ENCODE measurements at regions not wholly inside any gene's neighbourhood (a gene's known extent, or its start where the extent isn't known, plus 50 kb on each side); places are given as distances from the start of the nearest gene placed in this dataset.
A peak's percentile ranks its signal among the peaks of the same experiment; 100 is the strongest.

GRCh38 chr3:42037318-42037945 lies 53.7 kb upstream of the TRAK1 start:
- no peak for DNase-seq

- peak; percentile 74 to 87 (median 80) for DNase-seq
These were observed 54.7 kb upstream of the TRAK1 start for GRCh38 chr3:42036483-42036823.

GRCh38 chr3:42035816-42036482 lies 55.2 kb upstream of the TRAK1 start:
- DNase-seq: peak in 3 of 4 experiments; percentile 29 to 49 (median 42)

GRCh38 chr3:42035007-42035406 lies 56.1 kb upstream of the TRAK1 start:
- no peak for DNase-seq

GRCh38 chr3:42033741-42034140 lies 57.4 kb upstream of the TRAK1 start:
- DNase-seq: no peak

- DNase-seq: peak; percentile 52 to 81 (median 69)
These were observed 58.3 kb upstream of the TRAK1 start for GRCh38 chr3:42032693-42033349.

- DNase-seq: no peak
These were observed 59.2 kb upstream of the TRAK1 start for GRCh38 chr3:42031808-42032480.

- DNase-seq: no peak
These were observed 62.7 kb upstream of the TRAK1 start for GRCh38 chr3:42028474-42028873.

- DNase-seq: peak in 2 of 4 experiments; percentile 49 to 60
These were observed 63.6 kb upstream of the TRAK1 start for GRCh38 chr3:42027571-42027970.

GRCh38 chr3:42025370-42026138 lies 63.7 kb upstream of the ULK4 start:
- DNase-seq: peak; percentile 91 to 97 (median 95)

- DNase-seq: peak; percentile 42 to 67 (median 59)
These were observed 62.9 kb upstream of the ULK4 start for GRCh38 chr3:42024591-42025351.

- no peak for DNase-seq
These were observed 61.5 kb upstream of the ULK4 start for GRCh38 chr3:42023380-42023779.

- no peak for DNase-seq
These were observed 60.5 kb upstream of the ULK4 start for GRCh38 chr3:42022355-42022754.

GRCh38 chr3:42020684-42021307 lies 58.9 kb upstream of the ULK4 start:
- peak in 2 of 4 experiments; percentile 36 to 40 for DNase-seq

GRCh38 chr3:42019953-42020260 lies 58.0 kb upstream of the ULK4 start:
- no peak for DNase-seq

- no peak for DNase-seq
These were observed 57.4 kb upstream of the ULK4 start for GRCh38 chr3:42019144-42019952.

- peak; percentile 58 to 70 (median 62) for DNase-seq
These were observed 53.1 kb upstream of the ULK4 start for GRCh38 chr3:42014921-42015533.

- peak; percentile 46 to 72 (median 64) for DNase-seq
These were observed 52.6 kb upstream of the ULK4 start for GRCh38 chr3:42014458-42014920.

GRCh38 chr3:42013691-42014457 lies 52.0 kb upstream of the ULK4 start:
- DNase-seq: peak; percentile 28 to 58 (median 46)

All from suppressor macrophage (primary cell).